ENCODE measurements at regions not wholly inside any gene's neighbourhood (a gene's known extent, or its start where the extent isn't known, plus 50 kb on each side); places are given as distances from the start of the nearest gene placed in this dataset.

DNA sequence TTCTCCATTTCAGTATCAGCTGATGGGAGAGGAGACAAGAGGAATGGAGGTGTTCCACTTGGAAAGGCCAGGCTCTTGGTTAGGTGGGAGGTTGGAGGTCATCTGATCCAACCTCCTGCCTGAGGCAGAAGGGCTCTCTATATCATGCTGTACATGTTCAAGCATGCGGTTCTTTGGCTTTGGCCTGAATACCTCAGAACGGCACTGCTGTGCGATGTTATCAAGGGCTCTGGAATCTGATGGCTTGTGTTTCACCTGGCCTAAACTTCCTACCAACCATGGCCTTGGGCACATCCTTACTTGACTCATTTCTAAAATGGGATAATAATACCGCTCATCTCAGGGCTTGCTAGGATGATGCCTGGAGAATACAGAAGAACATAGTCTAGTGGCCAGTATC lies 90.1 kb upstream of the FAM169A start:
- no peak for DNase-seq (ENCODE audit: low read depth)
- TF ChIP-seq, protein P1, sequence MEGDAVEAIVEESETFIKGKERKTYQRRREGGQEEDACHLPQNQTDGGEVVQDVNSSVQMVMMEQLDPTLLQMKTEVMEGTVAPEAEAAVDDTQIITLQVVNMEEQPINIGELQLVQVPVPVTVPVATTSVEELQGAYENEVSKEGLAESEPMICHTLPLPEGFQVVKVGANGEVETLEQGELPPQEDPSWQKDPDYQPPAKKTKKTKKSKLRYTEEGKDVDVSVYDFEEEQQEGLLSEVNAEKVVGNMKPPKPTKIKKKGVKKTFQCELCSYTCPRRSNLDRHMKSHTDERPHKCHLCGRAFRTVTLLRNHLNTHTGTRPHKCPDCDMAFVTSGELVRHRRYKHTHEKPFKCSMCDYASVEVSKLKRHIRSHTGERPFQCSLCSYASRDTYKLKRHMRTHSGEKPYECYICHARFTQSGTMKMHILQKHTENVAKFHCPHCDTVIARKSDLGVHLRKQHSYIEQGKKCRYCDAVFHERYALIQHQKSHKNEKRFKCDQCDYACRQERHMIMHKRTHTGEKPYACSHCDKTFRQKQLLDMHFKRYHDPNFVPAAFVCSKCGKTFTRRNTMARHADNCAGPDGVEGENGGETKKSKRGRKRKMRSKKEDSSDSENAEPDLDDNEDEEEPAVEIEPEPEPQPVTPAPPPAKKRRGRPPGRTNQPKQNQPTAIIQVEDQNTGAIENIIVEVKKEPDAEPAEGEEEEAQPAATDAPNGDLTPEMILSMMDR (conservative IDR thresholded peaks at IDR 0.05; ENCODE audit: low read depth, low read length), result no peak

GRCh38 chr5:74954919-74955318 lies 88.7 kb upstream of the FAM169A start:
- TF ChIP-seq, protein P1 (conservative IDR thresholded peaks at IDR 0.05; ENCODE audit: low read depth, low read length), result no peak
- H3K4me3 ChIP-seq (ENCODE audit: low read length), result no peak overlapping the region
- DNase-seq (ENCODE audit: low read depth), result peak; percentile 28

More for the DNA sequence above, 90.1 kb upstream of the FAM169A start:
- no peak overlapping the region for H3K4me3 ChIP-seq (ENCODE audit: low read length)

DNA sequence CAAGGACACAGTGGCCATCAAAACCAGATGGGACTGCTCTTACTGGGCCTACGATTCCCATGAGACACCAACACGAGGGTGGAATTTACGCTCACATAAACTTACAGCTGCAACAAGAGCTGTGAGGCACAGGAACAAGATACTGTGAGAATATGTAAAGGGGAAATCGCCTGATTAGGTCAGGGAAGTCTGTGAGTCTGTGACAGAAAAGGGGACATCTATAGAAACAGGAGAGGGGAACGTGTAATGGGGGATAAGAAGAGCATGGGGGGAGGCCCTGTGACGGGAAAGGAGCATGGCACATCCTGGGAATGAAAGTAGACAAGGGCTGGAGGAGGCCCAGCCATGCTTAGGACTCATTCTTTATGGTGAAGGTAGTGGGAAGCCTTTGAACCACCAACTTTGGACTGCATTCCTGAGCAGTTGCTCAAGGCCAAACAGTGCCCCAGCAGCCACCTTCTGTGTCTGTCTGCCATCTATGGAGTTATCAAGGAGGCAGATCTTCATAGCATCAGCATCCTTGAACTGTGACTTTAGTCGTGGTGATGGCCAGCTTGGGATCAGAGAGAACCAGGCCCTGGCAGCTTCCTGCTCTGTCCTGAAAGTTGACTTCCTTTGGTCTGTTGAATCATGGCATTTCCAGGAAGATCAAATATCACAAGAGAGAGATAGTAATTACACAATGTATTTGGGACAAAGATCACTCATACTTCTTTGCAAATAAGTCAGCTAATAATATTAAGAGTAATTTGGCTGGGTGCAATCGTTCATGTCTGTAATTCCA lies 87.9 kb upstream of the FAM169A start:
- no peak overlapping the region for H3K4me3 ChIP-seq (ENCODE audit: low read length)
- TF ChIP-seq, protein P1 (conservative IDR thresholded peaks at IDR 0.05; ENCODE audit: low read depth, low read length), result no peak
- DNase-seq (ENCODE audit: low read depth), result no peak

GRCh38 chr5:74953554-74953936 lies 87.4 kb upstream of the FAM169A start:
- no peak overlapping the region for H3K4me3 ChIP-seq (ENCODE audit: low read length)
- TF ChIP-seq, protein P1 (conservative IDR thresholded peaks at IDR 0.05; ENCODE audit: low read depth, low read length), result no peak
- no peak for DNase-seq (ENCODE audit: low read depth)

- TF ChIP-seq, protein P1 (conservative IDR thresholded peaks at IDR 0.05; ENCODE audit: low read depth, low read length), result no peak
Observed at GRCh38 chr5:74952406-74952805, 86.2 kb upstream of the FAM169A start.

DNA sequence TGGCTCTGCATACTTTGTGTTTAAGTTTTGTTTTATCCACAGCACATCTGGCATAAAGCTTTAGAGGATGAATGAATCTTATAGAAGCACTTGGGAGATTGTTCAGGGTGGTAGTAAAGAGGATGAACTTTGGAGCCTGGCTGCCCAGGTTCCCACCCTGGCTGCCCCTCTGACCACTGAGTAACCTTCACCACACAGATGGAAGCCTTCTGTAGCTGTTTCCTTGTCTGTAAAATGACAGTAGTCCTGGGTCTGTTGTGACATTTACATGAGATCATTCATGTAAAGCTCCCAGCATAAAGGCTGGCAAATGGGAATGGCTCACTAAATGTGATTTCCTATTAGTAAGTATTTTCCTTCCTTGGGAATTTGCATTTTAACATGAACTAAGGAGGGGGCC lies 85.7 kb upstream of the FAM169A start:
- no peak overlapping the region for H3K4me3 ChIP-seq (ENCODE audit: low read length)
- no peak for DNase-seq (ENCODE audit: low read depth)
- TF ChIP-seq, protein P1 (conservative IDR thresholded peaks at IDR 0.05; ENCODE audit: low read depth, low read length), result no peak

More at GRCh38 chr5:74952406-74952805, 86.2 kb upstream of the FAM169A start:
- no peak for DNase-seq (ENCODE audit: low read depth)
- no peak overlapping the region for H3K4me3 ChIP-seq (ENCODE audit: low read length)
